ENCODE measurements at regions not wholly inside any gene's neighbourhood (a gene's known extent, or its start where the extent isn't known, plus 50 kb on each side); places are given as distances from the start of the nearest gene placed in this dataset.

GRCh38 chr3:192082730-192083660 lies 622.0 kb downstream of the PYDC2 start:
- Histone ChIP-seq H3K27me3 (ENCODE audit: insufficient read depth, poor library complexity, severe bottlenecking) (no peaks in the 10 kb centered on the region), H3K27ac (replicated peaks) (no peak overlapping the region), H3K4me3 (replicated peaks; ENCODE audit: insufficient read depth, low read length) (no peak overlapping the region)
- no peak for DNase-seq (ENCODE audit: low read depth in 1 of 2, low spot score in 1 of 2)
- no peak for TF ChIP-seq POLR2AphosphoS5 (IDR thresholded peaks at IDR 0.05; ENCODE audit: low read depth)
- no peak for TF ChIP-seq CTCF (IDR thresholded peaks at IDR 0.05; ENCODE audit: insufficient read depth, low read length)
- TF ChIP-seq REST (IDR thresholded peaks at IDR 0.05; ENCODE audit: insufficient replicate concordance, low read depth) = no peak
- TF ChIP-seq SPI1 (IDR thresholded peaks at IDR 0.05; ENCODE audit: borderline replicate concordance, low read depth) = no peak
- TF ChIP-seq GABPA (IDR thresholded peaks at IDR 0.05; ENCODE audit: low read depth) = no peak
